GM12878 (cell line): ENCODE measurements at regions not wholly inside any gene's neighbourhood (a gene's known extent, or its start where the extent isn't known, plus 50 kb on each side); places are given as distances from the start of the nearest gene placed in this dataset.

Source experiments
- ATAC-seq: fragments of 200-7000 bp; cut with Tn5 transposase; 3 replicates; pipeline ENCODE4 v1.9.1; 2020; ENCODE audit warnings: mild to moderate bottlenecking, moderate library complexity
- BruUV-seq: library from RNA; stranded (reverse); fragments of 400-500 nt; replicated peaks from 2 replicates; lab custom pipeline; 2021; lab: Mats Ljungman, UMichigan
- CTCF ChIA-PET: fragments of 300-600 bp; sonication (Branson Sonifier 250); formaldehyde crosslinking; extraction: SDS; loops from one replicate; lab custom pipeline; 2021; ENCODE audit warnings: inconsistent platforms; lab: Yijun Ruan, JAX
- POLR2A ChIA-PET: fragments of 350-600 bp; formaldehyde crosslinking; extraction: SDS; loops from one replicate; lab custom pipeline; 2021; ENCODE audit warnings: inconsistent platforms; lab: Charles Lee
- RAD21 ChIA-PET: fragments of 300-600 bp; sonication (Branson Sonifier 250); formaldehyde crosslinking; loops from one replicate; lab custom pipeline; 2023; ENCODE audit warnings: antibody characterized with exemption; ENCODE audit not compliant: unreplicated experiment; lab: Charles Lee
- SMC1A ChIA-PET: fragments of 300-600 bp; sonication (Branson Sonifier 250); formaldehyde crosslinking; loops from one replicate; lab custom pipeline; 2023; ENCODE audit not compliant: unreplicated experiment, uncharacterized antibody; lab: Charles Lee
- DNase-seq: peaks from one replicate; pipeline ENCODE4 v3.0.0-alpha.2; 2011; ENCODE audit warnings: low read depth, low spot score
- FAIRE-seq: peaks from 3 replicates; lab custom pipeline; 2011; peaks lifted over from hg19 to GRCh38; lab: Jason Lieb, UNC
- H2AFZ ChIP-seq: 2 replicates; pipeline ENCODE4 v1.6.0; 2011; ENCODE audit warnings: low read depth, low read length, control low read depth; ENCODE audit not compliant: control insufficient read depth
- H3K27ac ChIP-seq: 2 replicates; pipeline ENCODE4 v1.5.1; 2011; ENCODE audit warnings: control low read depth; ENCODE audit not compliant: control insufficient read depth, insufficient read depth
- H3K27me3 ChIP-seq, 2 experiments: replicated peaks in 1 of 2; 2 replicates each; pipeline versions ENCODE4 v1.6.0 to v1.6.1; 2011; ENCODE audit warnings: low read length in 1 of 2; ENCODE audit not compliant: control insufficient read depth in 2 of 2, insufficient read depth in 2 of 2
- H3K36me3 ChIP-seq, 2 experiments: 2 replicates each; pipeline ENCODE4 v1.5.1; 2011; ENCODE audit warnings: low read length in 1 of 2; ENCODE audit not compliant: control insufficient read depth in 2 of 2, insufficient read depth in 2 of 2
- H3K4me1 ChIP-seq: 2 replicates; pipeline ENCODE4 v1.6.1; 2011; ENCODE audit warnings: mild to moderate bottlenecking, low read length, moderate library complexity, mixed read lengths; ENCODE audit not compliant: control insufficient read depth, insufficient read depth
- H3K4me2 ChIP-seq: 2 replicates; pipeline ENCODE4 v1.6.0; 2011; ENCODE audit warnings: control low read depth; ENCODE audit not compliant: control insufficient read depth, insufficient read depth
- H3K4me3 ChIP-seq: fragments of 200-600 bp; sonication (generic); 2 replicates; pipeline ENCODE4 v1.5.1; 2016
- H3K79me2 ChIP-seq: 2 replicates; pipeline ENCODE4 v1.6.0; 2011; ENCODE audit warnings: low read length; ENCODE audit not compliant: control insufficient read depth, insufficient read depth
- H3K9ac ChIP-seq: 2 replicates; pipeline ENCODE4 v1.8.0; 2011; ENCODE audit warnings: low read length, control low read depth, mixed read lengths; ENCODE audit not compliant: control insufficient read depth, insufficient read depth
- H3K9me3 ChIP-seq: replicated peaks from 3 replicates; pipeline ENCODE4 v1.5.1; 2011; ENCODE audit warnings: mild to moderate bottlenecking, low read length; ENCODE audit not compliant: control insufficient read depth, insufficient read depth
- H4K20me1 ChIP-seq: 2 replicates; pipeline ENCODE4 v1.6.0; 2011; ENCODE audit not compliant: control insufficient read depth, insufficient read depth
- ATF3 ChIP-seq: IDR thresholded peaks from 2 replicates; pipeline ENCODE4 v1.6.1; 2011; ENCODE audit warnings: low read depth, mild to moderate bottlenecking, low read length, moderate library complexity, borderline replicate concordance; ENCODE audit errors: extremely low read depth
- BHLHE40 ChIP-seq, 2 experiments: fragments of 450-650 bp in 1 of 2; IDR thresholded peaks; 2 replicates each; pipeline ENCODE4 v1.6.1; 2011 to 2017; ENCODE audit warnings: low read depth in 2 of 2, borderline replicate concordance in 1 of 2, improper control_type of control experiment in 1 of 2, low read length in 1 of 2, mild to moderate bottlenecking in 1 of 2
- CBX5 ChIP-seq: sonication (generic); IDR thresholded peaks from 2 replicates; pipeline ENCODE4 v1.6.1; 2016; ENCODE audit warnings: low read depth, moderate library complexity, mild to moderate bottlenecking, inconsistent platforms
- DPF2 ChIP-seq: fragments of 450-650 bp; IDR thresholded peaks from 2 replicates; pipeline ENCODE4 v1.6.1; 2017; ENCODE audit warnings: mild to moderate bottlenecking
- HDAC2 ChIP-seq: fragments of 200-600 bp; sonication (generic); IDR thresholded peaks from 2 replicates; pipeline ENCODE4 v1.6.1; 2017
- IKZF2 ChIP-seq, 2 experiments: fragments of 450-650 bp; IDR thresholded peaks; 2 replicates each; pipeline ENCODE4 v1.6.1; 2017; ENCODE audit warnings: mild to moderate bottlenecking in 2 of 2, moderate library complexity in 2 of 2
- MTA2 ChIP-seq: fragments of 450-650 bp; IDR thresholded peaks from 2 replicates; pipeline ENCODE4 v1.6.1; 2016; ENCODE audit warnings: low read depth, mild to moderate bottlenecking, moderate library complexity
- MTA3 ChIP-seq: IDR thresholded peaks from 2 replicates; pipeline ENCODE4 v1.6.1; 2012; ENCODE audit warnings: low read length, inconsistent platforms, borderline replicate concordance
- NFIC ChIP-seq: IDR thresholded peaks from 2 replicates; pipeline ENCODE4 v1.6.1; 2012; ENCODE audit warnings: low read depth, mild to moderate bottlenecking, inconsistent platforms, low read length, moderate library complexity
- NR2F1 ChIP-seq: fragments of 450-650 bp; conservative IDR thresholded peaks from 2 replicates; pipeline ENCODE4 v1.6.1; 2017; ENCODE audit warnings: mild to moderate bottlenecking
- PAX5 ChIP-seq: IDR thresholded peaks from 2 replicates; pipeline ENCODE4 v1.6.1; 2011; ENCODE audit warnings: low read depth, low read length, borderline replicate concordance
- PBX3 ChIP-seq: IDR thresholded peaks from 2 replicates; pipeline ENCODE4 v1.6.1; 2011; ENCODE audit warnings: mild to moderate bottlenecking, low read depth, low read length, moderate library complexity; ENCODE audit not compliant: insufficient replicate concordance
- RCOR1 ChIP-seq: conservative IDR thresholded peaks from 2 replicates; pipeline ENCODE4 v1.6.1; 2012; ENCODE audit warnings: low read depth, low read length, improper control_type of control experiment
- SIN3A ChIP-seq: IDR thresholded peaks from 2 replicates; pipeline ENCODE4 v1.6.1; 2012; ENCODE audit warnings: low read depth, low read length, improper control_type of control experiment
- SP1 ChIP-seq: IDR thresholded peaks from one replicate; pipeline ENCODE4 v1.6.1; 2011; ENCODE audit warnings: low read depth, low read length
- SUPT20H ChIP-seq: IDR thresholded peaks from 2 replicates; pipeline ENCODE4 v1.6.1; 2011; ENCODE audit warnings: low read depth, mild to moderate bottlenecking, low read length, moderate library complexity, borderline replicate concordance; ENCODE audit not compliant: control insufficient read depth
- TARDBP ChIP-seq: IDR thresholded peaks from 2 replicates; pipeline ENCODE4 v1.6.1; 2016; ENCODE audit warnings: borderline replicate concordance
- TBL1XR1 ChIP-seq: IDR thresholded peaks from 2 replicates; pipeline ENCODE4 v1.6.1; 2012; ENCODE audit warnings: low read depth, low read length, improper control_type of control experiment
- YY1 ChIP-seq: IDR thresholded peaks from 2 replicates; pipeline ENCODE4 v1.6.1; 2011; ENCODE audit warnings: low read depth, mild to moderate bottlenecking, low read length
- WGBS: methylation state at CpG from one replicate; pipeline ENCODE4 v1.1.6; 2016; ENCODE audit warnings: low lambda C conversion rate; ENCODE audit not compliant: insufficient replicate concordance, insufficient coverage; ENCODE audit errors: missing lambda C conversion rate; 5-methylcytosine and 5-hydroxymethylcytosine counted together
- in situ Hi-C: fragments of 300-500 bp; cut with MboI; formaldehyde crosslinking; loops from 9 replicates; pipeline ENCODE4 v1.14.3; 2018; ENCODE audit warnings: mixed read lengths
- intact Hi-C: fragments of 100-400 bp; cut with micrococcal nuclease; formaldehyde crosslinking; loops from one replicate; pipeline ENCODE4 v1.14.2; 2022; ENCODE audit not compliant: unreplicated experiment

GRCh38 chr20:60171738-60172137 lies 213.5 kb downstream of the CDH26 start:
- no peak for FAIRE-seq
- DNase-seq = no peak

GRCh38 chr20:60172346-60172984 lies 214.2 kb downstream of the CDH26 start:
- no peak for FAIRE-seq
- Histone ChIP-seq H2AFZ (no peak overlapping the region), H3K27ac (no peak overlapping the region), H3K4me2 (no peak overlapping the region), H3K36me3 (no peaks in the 10 kb centered on the region), H3K4me3 (no peak overlapping the region), H3K9me3 (no peaks in the 10 kb centered on the region; the same call in 2 of the 3 replicates), H3K9ac (no peak overlapping the region), H4K20me1 (no peaks in the 10 kb centered on the region), H3K79me2 (no peaks in the 10 kb centered on the region), H3K27me3 (no peaks in the 10 kb centered on the region), H3K4me1 (no peaks in the 10 kb centered on the region)
- RAD21 ChIA-PET = no interaction called here
- no peak for TF ChIP-seq IKZF2 (IDR thresholded peaks at IDR 0.05)
- no peak for TF ChIP-seq PBX3
- no peak for TF ChIP-seq MTA2
- TF ChIP-seq MTA3 = no peak
- TF ChIP-seq YY1 = no peak
- TF ChIP-seq RCOR1 = no peak
- no peak for TF ChIP-seq PAX5
- TF ChIP-seq BHLHE40 (IDR thresholded peaks at IDR 0.05; ENCODE audit: borderline replicate concordance in 1 of 2, low read depth in 2 of 2, low read length in 1 of 2) = no peak
- TF ChIP-seq NR2F1 = no peak
- TF ChIP-seq SUPT20H = no peak
- no peak for TF ChIP-seq SIN3A
- WGBS = 25% methylated on average over 8 of the region's 8 CpGs
- in situ Hi-C loops (no loop called here), intact Hi-C loops (no loop called here)
- SMC1A ChIA-PET = no interaction called here
- no peak for DNase-seq
- ATAC-seq = no peak
- POLR2A ChIA-PET = no interaction called here
- BruUV-seq = no TSS peak
- CTCF ChIA-PET = no interaction called here

More at GRCh38 chr20:60171738-60172137, 213.5 kb downstream of the CDH26 start:
- Histone ChIP-seq H3K79me2 (no peaks in the 10 kb centered on the region), H3K27ac (no peak overlapping the region), H3K36me3 (no peaks in the 10 kb centered on the region), H3K4me2 (no peak overlapping the region), H2AFZ (no peak overlapping the region), H3K27me3 (no peaks in the 10 kb centered on the region), H3K4me3 (no peak overlapping the region), H4K20me1 (no peaks in the 10 kb centered on the region), H3K9ac (no peak overlapping the region), H3K4me1 (no peaks in the 10 kb centered on the region), H3K9me3 (no peaks in the 10 kb centered on the region; the same call in 2 of the 3 replicates)
- no peak for TF ChIP-seq DPF2
- no peak for TF ChIP-seq SP1
- TF ChIP-seq TARDBP = no peak
- TF ChIP-seq ATF3 = no peak
- TF ChIP-seq HDAC2 = no peak
- TF ChIP-seq SIN3A = no peak
- TF ChIP-seq CBX5 = no peak
- no peak for TF ChIP-seq NFIC
- TF ChIP-seq TBL1XR1 = no peak
- ChIA-PET CTCF (interaction anchor here (1.2 kb wide), 1 partner anchor 34 kb away, joined by 3 read pairs; no protein-coding TSS in a partner anchor), SMC1A (no interaction called here), RAD21 (no interaction called here), POLR2A (no interaction called here)
- 33% methylated on average over 4 of the region's 4 CpGs for WGBS
- intact Hi-C loops = no loop called here
- no TSS peak for BruUV-seq
- ATAC-seq = no peak
- in situ Hi-C loops = no loop called here
